ENCODE measurements at regions not wholly inside any gene's neighbourhood (a gene's known extent, or its start where the extent isn't known, plus 50 kb on each side); places are given as distances from the start of the nearest gene placed in this dataset.
"Not testable (repeated sequence)": the region's sequence is repeated elsewhere in the genome, so short reads cannot be mapped to it uniquely, and the experiment has no call there.

DNA sequence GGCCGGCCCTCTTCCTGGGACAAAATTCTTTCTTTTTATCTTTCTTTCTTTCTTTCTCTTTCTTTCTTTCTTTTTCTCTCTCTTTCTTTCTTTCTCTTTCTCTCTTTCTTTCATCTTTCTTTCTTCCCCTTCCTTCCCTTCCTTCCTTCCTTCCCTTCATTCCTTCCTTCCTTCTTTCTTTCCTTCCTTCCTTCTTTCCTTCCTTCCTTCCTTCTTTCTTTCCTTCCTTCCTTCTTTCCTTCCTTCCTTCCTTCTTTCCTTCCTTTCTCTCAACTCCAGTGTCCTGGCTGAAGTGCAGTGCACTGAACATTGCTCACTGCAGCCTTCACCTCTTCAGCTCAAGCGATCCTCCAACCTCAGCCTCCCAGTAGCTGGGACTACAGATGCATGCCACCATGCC lies 112.5 kb downstream of the SEPTIN7 start:
- H3K27ac ChIP-seq (ENCODE audit: extremely low read depth, low read depth, low read length); H3K4me3 ChIP-seq; H2AFZ ChIP-seq (ENCODE audit: low read depth, low read length); BruUV-seq (replicated peaks); H3K4me2 ChIP-seq (ENCODE audit: insufficient read depth, low read length); H3K36me3 ChIP-seq (ENCODE audit: control insufficient read depth, insufficient read depth, low read length); ATAC-seq; intact Hi-C loops (cut with micrococcal nuclease); H3K4me1 ChIP-seq (replicated peaks in 1 of 2; ENCODE audit: control insufficient read depth in 2 of 2, insufficient read depth in 2 of 2, low read length in 2 of 2); CTCF ChIA-PET (ENCODE audit: low intra/inter-chr PET ratio); H4K20me1 ChIP-seq (replicated peaks; ENCODE audit: control insufficient read depth, insufficient read depth, low read length); H3K9me3 ChIP-seq (replicated peaks; ENCODE audit: control insufficient read depth, insufficient read depth, low read depth, low read length); H3K9me1 ChIP-seq (ENCODE audit: control insufficient read depth, insufficient read depth, low read length); POLR2A ChIA-PET; FAIRE-seq; DNase-seq (ENCODE audit: extremely low read depth in 1 of 4, low spot score in 3 of 4); H3K9ac ChIP-seq (ENCODE audit: insufficient read depth in 1 of 2, low read depth in 2 of 2, low read length in 2 of 2); H3K79me2 ChIP-seq (ENCODE audit: control insufficient read depth, insufficient read depth, low read length); H3K27me3 ChIP-seq (ENCODE audit: control insufficient read depth in 2 of 2, insufficient read depth in 2 of 2, low read length in 2 of 2): not testable (repeated sequence)
- in situ Hi-C loops (cut with MboI) = loop anchor here (10.0 kb wide), 1 partner anchor 61 kb away; no protein-coding TSS in a partner anchor
- TF ChIP-seq, protein P1, sequence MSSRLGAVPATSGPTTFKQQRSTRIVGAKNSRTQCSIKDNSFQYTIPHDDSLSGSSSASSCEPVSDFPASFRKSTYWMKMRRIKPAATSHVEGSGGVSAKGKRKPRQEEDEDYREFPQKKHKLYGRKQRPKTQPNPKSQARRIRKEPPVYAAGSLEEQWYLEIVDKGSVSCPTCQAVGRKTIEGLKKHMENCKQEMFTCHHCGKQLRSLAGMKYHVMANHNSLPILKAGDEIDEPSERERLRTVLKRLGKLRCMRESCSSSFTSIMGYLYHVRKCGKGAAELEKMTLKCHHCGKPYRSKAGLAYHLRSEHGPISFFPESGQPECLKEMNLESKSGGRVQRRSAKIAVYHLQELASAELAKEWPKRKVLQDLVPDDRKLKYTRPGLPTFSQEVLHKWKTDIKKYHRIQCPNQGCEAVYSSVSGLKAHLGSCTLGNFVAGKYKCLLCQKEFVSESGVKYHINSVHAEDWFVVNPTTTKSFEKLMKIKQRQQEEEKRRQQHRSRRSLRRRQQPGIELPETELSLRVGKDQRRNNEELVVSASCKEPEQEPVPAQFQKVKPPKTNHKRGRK (tag; IDR thresholded peaks at IDR 0.05) = 0 out of 2 replicates have a peak, but pooled peaks have one; percentile 15
- WGBS (ENCODE audit: insufficient coverage, low coverage, missing lambda C conversion rate) = 0% methylated on average over 1 of the region's 2 CpGs

- in situ Hi-C loops (cut with MboI) = loop anchor here (10.0 kb wide), 1 partner anchor 61 kb away; no protein-coding TSS in a partner anchor
- H3K79me2 ChIP-seq (ENCODE audit: control insufficient read depth, insufficient read depth, low read length); ATAC-seq; H3K4me1 ChIP-seq (replicated peaks in 1 of 2; ENCODE audit: control insufficient read depth in 2 of 2, insufficient read depth in 2 of 2, low read length in 2 of 2); H4K20me1 ChIP-seq (replicated peaks; ENCODE audit: control insufficient read depth, insufficient read depth, low read length); H3K9me3 ChIP-seq (replicated peaks; ENCODE audit: control insufficient read depth, insufficient read depth, low read depth, low read length); H3K36me3 ChIP-seq (ENCODE audit: control insufficient read depth, insufficient read depth, low read length); H3K9me1 ChIP-seq (ENCODE audit: control insufficient read depth, insufficient read depth, low read length); H3K4me3 ChIP-seq; BruUV-seq (replicated peaks); H2AFZ ChIP-seq (ENCODE audit: low read depth, low read length); DNase-seq (ENCODE audit: extremely low read depth in 1 of 4, low spot score in 3 of 4); FAIRE-seq; H3K27me3 ChIP-seq (ENCODE audit: control insufficient read depth in 2 of 2, insufficient read depth in 2 of 2, low read length in 2 of 2); CTCF ChIA-PET (ENCODE audit: low intra/inter-chr PET ratio); H3K27ac ChIP-seq (ENCODE audit: extremely low read depth, low read depth, low read length); intact Hi-C loops (cut with micrococcal nuclease); H3K4me2 ChIP-seq (ENCODE audit: insufficient read depth, low read length); POLR2A ChIA-PET; H3K9ac ChIP-seq (ENCODE audit: insufficient read depth in 1 of 2, low read depth in 2 of 2, low read length in 2 of 2): not testable (repeated sequence)
- peak; percentile 74 for TF ChIP-seq ZNF134 (CRISPR knock-in tag; conservative IDR thresholded peaks at IDR 0.05)
- 0% methylated on average over 1 of the region's 1 CpG for WGBS (ENCODE audit: insufficient coverage, low coverage, missing lambda C conversion rate)
Measured at GRCh38 chr7:35914214-35914613, 113.4 kb downstream of the SEPTIN7 start.

GRCh38 chr7:35915247-35915955 lies 114.5 kb downstream of the SEPTIN7 start:
- DNase-seq (ENCODE audit: extremely low read depth in 1 of 4, low spot score in 3 of 4); ATAC-seq; H4K20me1 ChIP-seq (replicated peaks; ENCODE audit: control insufficient read depth, insufficient read depth, low read length); CTCF ChIA-PET (ENCODE audit: low intra/inter-chr PET ratio); H3K4me1 ChIP-seq (replicated peaks in 1 of 2; ENCODE audit: control insufficient read depth in 2 of 2, insufficient read depth in 2 of 2, low read length in 2 of 2); H3K27ac ChIP-seq (ENCODE audit: extremely low read depth, low read depth, low read length); H3K27me3 ChIP-seq (ENCODE audit: control insufficient read depth in 2 of 2, insufficient read depth in 2 of 2, low read length in 2 of 2); BruUV-seq (replicated peaks); FAIRE-seq; intact Hi-C loops (cut with micrococcal nuclease); H3K79me2 ChIP-seq (ENCODE audit: control insufficient read depth, insufficient read depth, low read length); H2AFZ ChIP-seq (ENCODE audit: low read depth, low read length); H3K4me2 ChIP-seq (ENCODE audit: insufficient read depth, low read length); H3K9me1 ChIP-seq (ENCODE audit: control insufficient read depth, insufficient read depth, low read length); H3K36me3 ChIP-seq (ENCODE audit: control insufficient read depth, insufficient read depth, low read length); H3K4me3 ChIP-seq; H3K9me3 ChIP-seq (replicated peaks; ENCODE audit: control insufficient read depth, insufficient read depth, low read depth, low read length); POLR2A ChIA-PET; H3K9ac ChIP-seq (ENCODE audit: insufficient read depth in 1 of 2, low read depth in 2 of 2, low read length in 2 of 2): not testable (repeated sequence)
- 3% methylated on average over 5 of the region's 6 CpGs for WGBS (ENCODE audit: insufficient coverage, low coverage, missing lambda C conversion rate)
- in situ Hi-C loops (cut with MboI) = loop anchor here (10.0 kb wide), 1 partner anchor 59 kb away; no protein-coding TSS in a partner anchor
